Fibroblast of skin of scalp (primary cell): ENCODE measurements at regions not wholly inside any gene's neighbourhood (a gene's known extent, or its start where the extent isn't known, plus 50 kb on each side); places are given as distances from the start of the nearest gene placed in this dataset.
A peak's percentile ranks its signal among the peaks of the same experiment; 100 is the strongest.
"Not testable (repeated sequence)": the region's sequence is repeated elsewhere in the genome, so short reads cannot be mapped to it uniquely, and the experiment has no call there.

Experiments used
- DNase-seq: peaks from one replicate; pipeline ENCODE4 v3.0.0-alpha.2; 2013

DNA sequence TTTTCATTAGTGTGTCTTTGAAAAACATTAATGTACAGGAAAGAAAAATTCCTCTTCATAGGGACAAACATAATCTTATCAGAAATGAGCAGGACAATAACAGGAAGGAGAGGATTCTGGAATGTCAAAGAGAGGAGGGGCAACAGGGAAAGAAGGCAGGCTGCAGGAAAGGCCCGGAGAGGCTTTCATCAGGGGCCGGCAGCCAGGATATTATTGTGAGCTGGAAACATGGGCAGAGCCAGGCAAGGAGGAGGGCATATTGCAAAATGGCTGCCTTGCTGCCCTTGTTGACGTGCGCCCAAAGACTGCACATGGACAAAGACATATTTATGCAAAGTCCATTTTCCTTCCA, 433.7 kb downstream of the ETS1 start:
- no peak for DNase-seq

DNA sequence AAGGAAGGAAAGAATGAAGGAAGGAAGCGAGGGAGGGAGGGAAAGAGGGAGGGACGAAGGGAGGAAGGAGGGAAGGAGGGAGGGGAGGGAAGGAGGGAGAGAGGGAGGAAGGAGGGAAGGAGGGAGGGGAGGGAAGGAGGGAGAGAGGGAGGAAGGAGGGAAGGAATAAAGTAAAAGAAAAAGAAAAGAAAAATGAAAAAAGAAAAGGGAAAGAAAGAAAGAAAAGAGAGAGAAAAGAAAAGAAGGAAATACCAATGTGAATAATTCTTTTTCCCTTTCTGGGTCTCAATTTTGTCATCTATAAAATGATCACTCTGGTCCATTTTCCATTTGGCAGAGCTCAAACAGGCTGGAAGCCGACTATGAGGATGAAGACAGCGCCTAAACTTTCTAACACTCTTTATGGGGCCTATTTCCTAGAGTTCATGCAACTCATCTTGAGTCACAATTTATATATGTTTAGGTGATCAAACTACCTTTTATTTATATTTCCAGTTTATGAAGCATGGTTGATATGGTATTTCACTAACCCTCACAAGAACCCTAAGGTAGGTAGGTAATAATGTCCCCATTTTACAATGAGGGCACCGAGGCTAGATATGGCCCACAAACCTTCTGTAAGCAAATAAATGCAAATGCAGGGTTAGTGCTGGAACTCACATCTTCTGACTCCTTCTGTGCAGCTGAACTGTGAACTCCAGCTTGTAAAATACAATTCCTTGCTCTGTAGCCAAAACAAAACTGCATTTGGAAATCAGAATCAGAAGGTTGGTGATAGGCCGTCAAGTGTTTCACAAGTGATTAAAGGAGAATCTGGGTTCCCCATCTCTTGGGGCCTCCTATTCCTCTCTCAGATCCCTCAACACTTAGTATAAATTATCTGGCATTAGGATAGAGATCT, 434.3 kb downstream of the ETS1 start:
- DNase-seq, result no peak

DNA sequence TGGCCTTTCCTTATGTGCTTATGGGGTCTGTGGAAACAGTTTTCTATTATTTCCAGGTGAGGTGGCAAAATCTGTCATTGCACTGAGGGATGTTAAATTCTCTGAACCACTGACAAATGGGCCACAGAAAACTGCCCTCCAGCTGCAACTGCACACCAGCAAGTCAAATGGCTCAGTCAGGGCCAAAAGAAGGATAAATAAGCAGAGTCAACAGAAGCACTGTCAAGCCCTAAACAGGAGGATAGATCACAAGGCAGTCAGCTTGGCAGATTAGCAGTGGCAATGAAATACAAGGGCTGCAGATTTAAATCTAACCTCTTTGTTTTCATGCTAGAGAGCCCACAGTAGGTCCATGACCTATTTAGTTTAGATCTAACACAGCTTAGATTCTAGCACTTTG, 435.6 kb downstream of the ETS1 start:
- DNase-seq, result no peak

DNA sequence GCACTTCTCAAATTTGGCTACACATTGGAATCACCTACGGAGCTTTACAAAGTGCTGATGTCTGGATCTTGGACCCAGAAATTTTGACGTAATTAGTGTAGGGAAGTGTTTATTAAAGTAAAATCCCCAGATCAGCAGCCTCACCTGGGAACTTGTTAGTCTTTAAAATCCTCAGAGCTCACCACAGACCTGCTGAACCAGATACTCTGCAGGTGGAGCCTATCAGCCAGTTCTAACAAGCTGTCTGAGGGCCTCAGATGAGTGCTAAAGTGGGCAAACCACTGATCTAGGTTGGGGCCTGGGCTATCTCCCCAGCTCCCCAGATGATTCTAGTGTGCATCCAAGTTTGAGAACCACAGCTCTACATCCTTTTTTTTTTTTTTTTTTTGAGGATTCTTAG, 436.0 kb downstream of the ETS1 start:
- no peak for DNase-seq

DNA sequence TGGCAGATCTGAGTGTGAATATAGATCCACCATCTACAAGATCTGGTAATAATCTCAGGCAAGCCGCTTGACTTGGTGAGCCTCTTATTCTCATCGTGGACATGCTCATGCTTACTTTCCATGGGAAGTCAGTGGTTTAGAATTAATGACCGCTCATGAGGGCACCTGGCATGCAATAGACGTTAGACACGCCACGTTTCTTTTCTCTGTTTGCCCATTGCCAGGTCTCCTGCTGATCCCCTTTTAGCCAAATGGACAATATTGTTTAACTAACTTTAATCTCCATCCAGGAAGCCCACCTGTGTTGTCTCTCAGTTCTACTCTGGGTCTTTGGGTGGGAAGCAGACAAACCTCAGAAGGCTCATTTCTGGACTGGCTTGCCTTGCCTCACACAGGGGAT, 439.1 kb downstream of the ETS1 start:
- DNase-seq, result no peak

DNA sequence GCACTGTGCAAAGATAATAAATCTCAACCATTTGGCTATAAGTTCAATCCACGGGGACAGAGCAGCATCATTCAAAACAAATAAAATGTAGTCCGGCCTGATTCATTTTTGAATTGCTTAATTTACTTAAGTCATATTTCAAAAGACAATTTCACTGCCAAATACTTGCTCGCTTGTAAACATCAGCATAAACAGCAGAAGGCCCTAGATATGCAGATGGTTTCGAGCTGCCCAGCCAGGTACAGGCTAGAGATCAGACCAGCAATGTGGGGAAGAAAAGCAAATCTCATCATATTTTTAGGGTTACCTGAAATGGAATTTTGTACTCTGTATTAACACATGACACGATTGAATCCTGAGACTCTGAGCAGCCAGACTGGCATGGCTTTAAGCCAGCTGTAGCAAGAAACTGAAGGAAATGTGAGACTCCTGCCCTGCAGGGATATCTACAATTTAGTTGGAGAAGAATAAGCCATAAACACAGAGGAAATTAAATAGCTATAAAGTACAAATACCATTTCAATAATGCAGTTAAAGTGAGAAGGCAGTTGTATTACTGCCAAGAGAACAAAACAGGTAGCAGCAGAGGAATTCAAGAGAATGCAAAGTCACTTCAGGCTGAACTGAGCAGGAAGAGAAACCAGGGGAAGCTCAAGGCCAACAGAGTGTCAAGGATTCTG, 440.3 kb downstream of the ETS1 start:
- DNase-seq, result no peak

DNA sequence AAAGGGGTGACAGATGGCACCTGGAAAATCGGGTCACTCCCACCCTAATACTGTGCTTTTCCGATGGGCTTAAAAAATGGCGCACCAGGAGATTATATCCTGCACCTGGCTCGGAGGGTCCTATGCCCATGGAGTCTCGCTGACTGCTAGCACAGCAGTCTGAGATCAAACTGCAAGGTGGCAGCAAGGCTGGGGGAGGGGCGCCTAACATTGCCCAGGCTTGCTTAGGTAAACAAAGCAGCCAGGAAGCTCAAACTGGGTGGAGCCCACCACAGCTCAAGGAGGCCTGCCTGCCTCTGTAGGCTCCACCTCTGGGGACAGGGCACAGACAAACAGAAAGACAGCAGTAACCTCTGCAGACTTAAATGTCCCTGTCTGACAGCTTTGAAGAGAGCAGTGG, 447.1 kb downstream of the ETS1 start:
- DNase-seq, result not testable (repeated sequence)

DNA sequence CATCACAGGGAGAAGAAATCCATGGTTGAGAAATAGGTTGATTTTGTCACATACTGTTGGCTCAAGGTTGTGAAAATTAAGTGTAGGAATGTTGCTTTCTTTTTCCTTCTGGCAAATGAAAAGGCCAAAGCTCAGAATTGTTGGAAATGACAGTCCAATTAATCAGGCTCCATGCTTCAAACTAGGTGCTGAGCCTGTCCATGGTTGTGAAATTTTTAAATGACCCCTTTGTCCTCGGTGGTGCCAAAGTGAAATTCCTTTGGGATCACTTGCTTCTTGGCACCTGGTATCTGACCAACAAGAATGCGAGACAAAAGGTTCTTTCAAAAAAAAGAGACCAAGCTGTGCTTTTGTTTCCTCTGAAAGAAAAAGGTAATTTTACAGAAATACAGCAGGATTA, 451.9 kb downstream of the ETS1 start:
- no peak for DNase-seq

DNA sequence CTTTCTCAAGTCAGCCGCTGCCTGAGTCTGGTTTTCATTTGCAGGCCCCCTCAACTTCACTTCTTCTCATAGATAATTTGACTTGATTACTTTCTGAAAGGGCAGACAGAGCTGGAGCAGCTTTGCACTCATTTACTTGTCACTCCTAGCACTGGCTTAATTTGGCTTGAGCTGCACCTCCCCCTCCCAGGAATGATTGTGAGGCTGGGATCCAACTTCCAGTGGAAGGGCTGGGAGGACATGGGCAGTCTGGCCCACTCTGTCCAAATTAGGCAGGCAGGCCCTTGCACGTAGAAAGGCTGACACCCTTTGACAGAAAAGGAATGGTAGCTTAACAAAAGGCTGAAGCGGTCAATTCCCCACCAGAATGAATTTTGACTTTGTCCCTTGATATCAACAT, 453.9 kb downstream of the ETS1 start:
- peak; percentile 20 for DNase-seq

DNA sequence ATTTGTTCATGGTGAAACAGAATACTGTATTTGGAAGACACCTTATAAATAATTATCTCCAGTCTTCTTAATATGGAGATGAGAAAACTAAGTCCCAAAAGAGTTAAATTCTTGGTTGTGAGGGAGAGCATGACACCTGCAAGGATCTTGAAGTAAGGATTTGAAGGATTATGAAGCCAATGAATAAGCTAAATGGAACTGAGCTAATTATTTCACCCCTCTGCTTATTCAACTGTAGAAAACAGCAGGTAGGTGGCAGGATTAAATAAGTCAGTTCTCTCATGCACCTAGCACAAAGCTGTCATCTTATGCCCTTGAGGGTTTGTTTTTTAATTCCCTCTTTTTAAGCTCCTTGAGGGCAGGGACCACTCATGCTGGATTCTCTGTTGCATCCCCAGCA, 457.3 kb downstream of the ETS1 start:
- DNase-seq, result no peak

DNA sequence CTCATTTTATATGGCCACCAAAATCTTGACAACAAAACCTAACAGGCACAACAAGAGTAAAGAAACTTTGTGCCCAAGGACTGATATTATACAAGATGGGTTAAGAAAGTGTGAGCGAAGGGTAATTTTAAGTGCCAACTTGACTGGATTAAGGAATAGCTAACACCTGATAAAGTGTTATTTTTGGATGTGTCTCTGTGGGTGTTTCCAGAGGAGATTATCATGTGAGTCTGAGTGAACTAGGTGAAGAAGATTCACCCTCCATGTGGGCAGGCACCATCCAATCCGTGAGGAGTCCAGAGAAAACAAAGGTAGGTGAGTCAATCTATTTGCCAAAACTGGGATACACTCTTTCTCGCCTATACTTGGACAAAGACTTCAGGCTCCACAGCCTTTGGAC, 461.6 kb downstream of the ETS1 start:
- no peak for DNase-seq

DNA sequence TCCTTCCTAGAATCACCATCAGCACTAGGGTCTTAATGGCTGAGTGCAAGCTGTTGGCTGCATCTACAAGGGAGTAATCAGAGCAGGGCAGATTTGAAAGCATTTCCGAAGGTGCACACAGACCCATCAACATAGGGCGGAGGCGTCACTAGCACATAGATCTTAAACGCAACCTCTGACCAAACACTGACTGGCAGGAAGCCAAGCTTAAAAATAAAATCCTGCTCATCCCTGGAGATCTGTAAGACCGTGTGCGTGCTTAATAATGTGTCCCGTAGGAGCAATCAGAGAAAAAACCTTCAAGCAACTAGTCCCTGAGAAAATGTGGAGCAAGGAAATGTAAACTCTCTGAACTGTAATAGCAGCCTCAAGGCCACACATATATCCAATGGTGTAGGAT, 470.5 kb downstream of the ETS1 start:
- peak; percentile 26 for DNase-seq

DNA sequence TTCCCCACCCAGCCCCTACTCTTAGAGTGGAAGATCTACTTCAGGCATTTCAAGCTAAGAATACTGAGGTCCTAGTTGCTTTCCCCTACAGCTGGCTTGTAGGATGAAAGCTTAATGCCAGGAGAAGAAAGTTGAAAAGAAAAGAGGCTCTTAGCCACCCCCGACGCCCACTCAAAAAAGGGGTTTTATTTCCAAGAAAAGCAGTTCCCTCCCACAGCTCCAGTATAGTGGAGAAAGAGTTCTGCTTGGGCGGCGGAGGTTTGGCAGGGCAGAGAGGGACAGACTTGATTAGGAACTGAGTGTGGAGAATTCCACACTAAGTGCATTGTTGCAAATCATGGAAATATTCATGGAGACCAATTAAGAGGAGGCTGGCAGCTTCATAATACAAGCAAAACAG, 470.9 kb downstream of the ETS1 start:
- no peak for DNase-seq

DNA sequence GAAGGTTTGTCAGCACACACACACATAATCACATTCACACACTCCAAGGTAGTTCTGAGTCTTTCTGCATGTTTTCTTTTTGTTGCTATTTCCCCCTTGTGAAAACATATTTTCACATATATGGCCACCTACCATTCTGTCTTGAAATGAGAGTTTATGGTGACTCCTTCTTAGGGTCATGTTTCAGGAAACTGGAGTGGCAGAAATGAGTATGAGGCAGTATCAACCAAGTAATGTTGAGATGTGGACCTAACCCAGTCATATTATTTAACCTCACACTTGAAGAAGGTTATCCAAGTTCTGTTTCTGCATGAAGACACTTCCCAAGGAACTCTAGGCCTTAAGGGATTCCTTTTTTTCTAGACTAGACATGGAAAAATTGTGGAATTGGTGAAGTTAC, 481.4 kb downstream of the ETS1 start:
- DNase-seq, result no peak

DNA sequence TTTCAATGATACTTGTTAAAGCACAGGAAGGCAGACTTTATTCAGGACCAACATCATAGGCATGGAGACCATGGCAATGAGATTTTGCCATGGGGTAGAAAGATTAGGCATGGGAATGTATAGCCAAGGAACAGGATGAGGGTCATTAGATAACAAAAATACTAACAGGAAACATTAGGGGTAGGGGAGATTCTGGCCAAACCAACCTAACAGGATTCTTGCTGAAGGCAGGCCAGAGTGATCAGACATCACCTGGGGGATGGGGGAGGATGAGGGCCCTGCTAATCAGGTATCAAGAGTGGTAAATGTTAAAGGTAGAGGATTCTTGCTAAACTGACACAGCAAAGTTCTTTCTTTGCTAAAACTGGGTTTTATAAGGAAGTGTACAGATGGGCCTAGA, 481.8 kb downstream of the ETS1 start:
- DNase-seq, result no peak

DNA sequence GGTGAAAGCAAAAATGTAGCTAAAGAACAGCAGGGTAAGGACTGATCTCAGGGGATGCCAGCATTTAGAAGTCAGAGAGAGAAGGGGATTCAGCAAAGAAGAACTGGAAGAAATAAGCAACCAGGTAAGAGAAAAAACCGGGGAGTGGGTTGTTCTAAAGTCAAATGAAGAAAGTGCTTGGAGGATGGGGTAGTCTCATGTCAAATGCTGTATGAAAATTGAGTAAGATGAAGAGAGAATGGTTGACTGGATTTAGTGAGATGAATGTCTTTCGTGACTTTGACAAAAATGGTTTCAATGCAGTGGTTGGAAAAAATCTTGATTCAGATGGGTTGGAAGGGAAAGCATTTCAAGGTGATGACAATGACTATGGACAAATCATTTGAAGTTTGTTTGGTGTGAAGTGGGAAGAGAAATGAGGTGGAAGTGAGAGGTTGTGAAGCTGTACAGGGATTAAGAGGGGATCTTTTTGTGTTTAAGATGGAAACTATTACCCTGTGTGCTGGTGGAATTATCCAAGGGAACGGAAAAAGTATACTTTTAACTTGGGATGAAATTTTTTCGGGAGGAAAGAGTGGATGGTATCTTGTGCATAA, 484.0 kb downstream of the ETS1 start:
- no peak for DNase-seq

DNA sequence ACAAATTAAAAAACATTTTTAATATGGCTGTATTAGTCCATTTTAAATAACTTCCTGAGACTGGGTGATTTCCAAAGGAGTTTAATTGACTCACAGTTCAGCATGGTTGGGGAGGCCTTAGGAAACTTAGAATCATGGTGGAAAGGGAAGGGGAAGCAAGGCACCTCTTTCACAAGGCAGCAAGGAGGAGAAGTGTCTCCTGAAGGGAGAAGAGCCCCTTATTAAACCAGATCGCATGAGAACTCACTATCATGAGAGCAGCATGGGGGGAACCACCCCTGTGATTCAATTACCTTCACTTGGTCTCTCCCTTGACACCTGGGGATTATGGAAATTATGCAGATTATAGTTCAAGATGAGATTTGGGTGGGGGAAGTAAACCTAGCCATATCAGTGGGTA, 488.6 kb downstream of the ETS1 start:
- DNase-seq, result no peak

DNA sequence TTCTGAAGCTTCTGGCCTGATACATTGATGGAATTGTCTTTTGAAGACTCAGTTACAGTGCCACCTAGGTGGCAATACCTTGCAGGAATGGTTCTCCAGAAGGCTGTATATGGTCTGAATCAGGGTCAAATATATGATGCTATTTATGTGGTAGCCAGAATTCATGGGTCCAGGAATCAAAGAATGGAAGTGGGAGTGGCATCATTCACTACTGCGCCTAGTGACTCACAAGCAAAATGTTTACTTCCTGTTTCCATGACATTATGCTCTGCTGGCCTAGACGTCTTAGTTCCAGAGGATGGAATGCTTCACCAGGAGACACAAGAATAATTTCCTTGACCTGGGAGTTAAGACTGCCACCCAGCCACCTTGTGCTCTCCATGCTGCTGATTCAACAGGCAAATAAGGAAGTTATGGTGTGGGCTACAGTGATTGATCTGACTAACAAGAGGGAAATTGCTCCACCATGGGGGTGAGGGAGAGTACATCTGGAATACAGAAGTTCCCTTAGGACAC, 491.8 kb downstream of the ETS1 start:
- peak; percentile 74 for DNase-seq

DNA sequence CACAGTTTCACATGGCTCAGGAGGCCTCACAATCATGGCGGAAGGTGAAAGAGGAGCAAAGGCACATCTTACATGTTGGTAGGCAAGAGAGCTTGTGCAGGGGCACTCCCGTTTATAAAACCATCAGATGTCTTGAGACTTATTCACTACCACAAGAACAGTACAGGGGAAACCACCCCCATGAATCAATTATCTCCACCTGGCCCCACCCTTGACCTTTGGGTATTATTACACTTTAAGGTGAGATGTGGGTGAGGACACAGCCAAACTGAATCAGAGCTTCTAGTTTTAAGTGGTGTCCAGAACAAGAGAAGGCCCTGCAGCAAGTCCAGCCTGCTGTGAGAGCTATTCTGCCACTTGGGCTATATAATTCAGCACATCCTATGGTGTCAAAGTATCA, 493.7 kb downstream of the ETS1 start:
- no peak for DNase-seq

DNA sequence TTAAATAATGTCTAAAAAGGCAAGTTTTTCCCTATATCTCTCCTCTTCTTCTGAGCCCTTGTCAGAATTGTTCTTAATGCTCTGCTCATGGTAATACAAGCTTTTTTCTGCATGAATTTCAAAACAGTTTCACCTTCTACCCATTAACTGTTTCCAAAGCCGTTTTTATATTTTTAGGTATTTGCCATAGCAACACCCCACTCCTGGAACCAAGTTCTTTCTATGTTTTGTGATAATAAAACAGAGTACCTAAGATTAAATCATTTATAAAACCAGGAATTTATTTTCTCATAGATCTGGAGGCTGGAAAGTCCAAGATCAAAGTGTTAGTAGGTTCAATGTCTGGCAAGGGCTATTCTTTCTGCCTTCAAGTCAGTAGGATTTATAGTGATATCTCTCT, 497.4 kb downstream of the ETS1 start:
- no peak for DNase-seq

DNA sequence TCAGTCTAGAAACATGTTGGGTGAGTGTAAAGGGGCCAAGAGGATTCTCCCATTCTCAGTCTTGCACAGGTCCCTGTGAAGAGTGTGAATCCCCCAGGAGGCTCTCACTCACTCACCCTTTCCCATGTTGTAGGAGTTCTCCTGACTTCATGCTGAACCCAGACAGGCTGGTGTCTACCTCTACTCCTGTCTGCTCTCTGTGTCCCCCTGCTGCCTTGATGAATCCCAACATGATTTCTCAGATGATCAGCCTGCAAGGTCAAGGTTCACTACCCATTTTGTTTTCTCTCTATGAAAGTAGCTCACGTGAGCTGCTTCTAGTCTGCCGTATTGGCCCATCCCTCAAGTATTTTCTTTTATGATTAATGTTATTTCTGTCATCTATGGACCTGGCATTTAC, 500.6 kb downstream of the ETS1 start:
- no peak for DNase-seq

DNA sequence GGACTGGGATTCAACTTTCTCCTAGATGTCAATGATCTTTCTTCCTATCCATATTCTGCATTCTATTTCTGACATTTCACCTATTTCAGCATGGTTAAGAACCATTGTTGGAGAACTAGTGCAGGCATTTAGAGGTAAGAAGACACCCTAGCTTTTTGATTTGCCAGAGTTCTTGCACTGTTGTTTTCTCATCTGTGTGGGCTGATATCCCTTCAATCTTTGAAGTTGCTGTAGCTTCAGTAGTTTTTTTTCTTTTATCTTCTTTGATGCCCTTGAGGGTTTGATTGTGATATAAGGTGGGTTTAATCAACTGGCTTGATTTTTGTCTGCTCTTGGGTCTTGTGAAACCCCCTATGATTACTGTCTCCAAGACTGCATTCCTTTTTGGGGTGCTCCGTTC, 502.1 kb downstream of the ETS1 start:
- DNase-seq, result no peak

DNA sequence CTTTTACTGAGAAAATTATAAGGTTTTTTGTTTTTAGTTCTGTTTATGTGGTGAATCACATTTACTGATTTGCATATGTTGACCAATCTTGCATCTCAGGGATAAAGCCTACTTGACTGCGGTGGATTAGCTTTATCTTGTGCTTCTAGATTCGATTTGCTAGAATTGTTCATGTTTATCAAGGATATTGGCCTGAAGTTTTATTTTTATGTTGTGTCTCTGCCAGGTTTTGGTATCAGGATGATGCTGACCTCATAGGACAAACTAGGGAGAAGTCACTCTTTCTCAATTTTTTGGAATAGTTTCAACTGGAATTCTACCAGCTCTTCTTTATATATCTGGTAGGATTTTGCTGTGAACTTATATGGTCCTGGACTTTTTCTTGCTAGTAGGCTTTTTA, 504.8 kb downstream of the ETS1 start:
- no peak for DNase-seq

DNA sequence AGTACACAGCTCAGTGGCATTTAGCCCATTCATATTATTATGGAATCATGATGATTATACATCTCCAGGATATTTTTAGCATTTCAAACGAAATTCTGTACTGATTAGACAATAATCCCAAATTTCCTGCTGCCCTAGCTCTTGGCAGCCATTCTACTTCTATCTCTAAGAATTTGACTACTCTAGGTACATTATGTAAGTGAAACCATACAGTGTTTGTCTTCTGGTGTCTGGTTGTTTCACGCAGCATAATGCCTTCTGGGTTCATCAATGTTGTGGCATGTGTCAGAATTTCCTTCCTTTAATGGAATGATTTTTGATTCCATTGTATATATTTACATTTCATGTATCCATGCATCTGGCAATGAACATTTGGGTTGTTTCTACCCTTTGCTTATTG, 517.7 kb downstream of the ETS1 start:
- peak; percentile 22 for DNase-seq
